ENCODE measurements at regions not wholly inside any gene's neighbourhood (a gene's known extent, or its start where the extent isn't known, plus 50 kb on each side); places are given as distances from the start of the nearest gene placed in this dataset.

GRCh38 chr5:56330167-56330566 lies 97.0 kb upstream of the ANKRD55 start:
- TF ChIP-seq, protein P1, sequence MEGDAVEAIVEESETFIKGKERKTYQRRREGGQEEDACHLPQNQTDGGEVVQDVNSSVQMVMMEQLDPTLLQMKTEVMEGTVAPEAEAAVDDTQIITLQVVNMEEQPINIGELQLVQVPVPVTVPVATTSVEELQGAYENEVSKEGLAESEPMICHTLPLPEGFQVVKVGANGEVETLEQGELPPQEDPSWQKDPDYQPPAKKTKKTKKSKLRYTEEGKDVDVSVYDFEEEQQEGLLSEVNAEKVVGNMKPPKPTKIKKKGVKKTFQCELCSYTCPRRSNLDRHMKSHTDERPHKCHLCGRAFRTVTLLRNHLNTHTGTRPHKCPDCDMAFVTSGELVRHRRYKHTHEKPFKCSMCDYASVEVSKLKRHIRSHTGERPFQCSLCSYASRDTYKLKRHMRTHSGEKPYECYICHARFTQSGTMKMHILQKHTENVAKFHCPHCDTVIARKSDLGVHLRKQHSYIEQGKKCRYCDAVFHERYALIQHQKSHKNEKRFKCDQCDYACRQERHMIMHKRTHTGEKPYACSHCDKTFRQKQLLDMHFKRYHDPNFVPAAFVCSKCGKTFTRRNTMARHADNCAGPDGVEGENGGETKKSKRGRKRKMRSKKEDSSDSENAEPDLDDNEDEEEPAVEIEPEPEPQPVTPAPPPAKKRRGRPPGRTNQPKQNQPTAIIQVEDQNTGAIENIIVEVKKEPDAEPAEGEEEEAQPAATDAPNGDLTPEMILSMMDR (IDR thresholded peaks at IDR 0.05; ENCODE audit: borderline replicate concordance, insufficient read depth, low read depth, low read length) = no peak
- no peak overlapping the region for H3K4me3 ChIP-seq (ENCODE audit: low read depth, low read length)

- H3K4me3 ChIP-seq (ENCODE audit: low read depth, low read length) = no peak overlapping the region
- TF ChIP-seq, protein P1 (IDR thresholded peaks at IDR 0.05; ENCODE audit: borderline replicate concordance, insufficient read depth, low read depth, low read length) = no peak
These were observed 96.5 kb upstream of the ANKRD55 start for GRCh38 chr5:56329652-56330051.

DNA sequence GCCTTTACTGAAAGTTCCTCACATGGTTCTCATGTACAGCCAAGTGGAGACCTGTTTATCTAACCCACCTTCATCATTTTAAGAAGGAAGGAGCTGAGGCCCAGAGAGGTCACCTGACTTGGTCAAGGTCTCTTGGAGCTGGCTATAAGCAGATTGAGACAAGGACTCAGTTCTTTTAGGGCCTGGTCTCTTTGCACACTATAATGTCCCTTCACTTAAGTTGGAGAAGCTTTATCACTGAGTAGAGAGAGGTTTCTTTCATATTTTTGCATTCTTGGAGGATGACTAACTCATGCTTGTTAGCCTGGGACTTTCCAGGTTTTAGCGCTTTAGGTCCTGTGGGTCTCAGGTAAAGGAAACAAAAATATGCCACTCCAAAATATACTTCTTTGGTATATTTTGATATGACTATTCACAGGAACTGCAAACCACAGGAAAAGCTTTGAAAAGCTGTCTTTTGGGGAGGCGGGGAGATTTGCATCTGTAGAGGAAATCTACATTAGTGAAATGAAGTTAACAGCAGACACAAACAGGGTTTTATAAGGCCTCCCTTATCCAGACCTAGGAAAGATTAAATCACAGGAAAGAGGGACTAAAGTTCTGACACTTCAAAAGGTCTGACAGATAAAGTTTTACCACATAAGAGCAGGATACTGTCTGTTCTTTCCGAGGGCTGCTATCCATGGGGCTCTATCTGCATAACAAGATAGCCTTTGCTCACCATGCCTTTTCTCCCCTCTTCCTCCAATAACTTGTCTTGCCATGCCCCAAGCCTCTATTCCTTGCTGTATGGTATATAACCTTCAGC lies 95.8 kb upstream of the ANKRD55 start:
- H3K4me3 ChIP-seq (ENCODE audit: low read depth, low read length) = no peak overlapping the region
- TF ChIP-seq, protein P1 (IDR thresholded peaks at IDR 0.05; ENCODE audit: borderline replicate concordance, insufficient read depth, low read depth, low read length) = no peak

DNA sequence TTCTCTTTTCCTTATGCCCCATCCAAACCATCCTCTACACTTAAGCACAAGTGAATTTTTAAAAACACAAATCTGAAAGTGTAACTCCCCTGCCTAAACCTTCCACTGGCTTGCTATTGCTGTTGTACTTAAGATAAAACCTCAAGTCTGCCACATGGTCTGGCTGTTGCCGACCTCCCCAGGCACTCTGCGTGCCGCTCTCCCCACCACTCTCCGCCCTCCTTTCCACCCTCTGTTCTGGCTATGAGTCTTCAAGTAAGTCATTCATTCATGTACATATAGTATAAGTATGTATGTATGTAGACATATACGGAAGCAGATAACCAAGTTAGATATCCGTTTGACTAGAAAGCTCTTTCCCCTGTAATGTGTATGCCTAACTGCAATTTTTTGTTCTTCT lies 94.7 kb upstream of the ANKRD55 start:
- TF ChIP-seq, protein P1 (IDR thresholded peaks at IDR 0.05; ENCODE audit: borderline replicate concordance, insufficient read depth, low read depth, low read length) = no peak
- H3K4me3 ChIP-seq (ENCODE audit: low read depth, low read length) = no peak overlapping the region

DNA sequence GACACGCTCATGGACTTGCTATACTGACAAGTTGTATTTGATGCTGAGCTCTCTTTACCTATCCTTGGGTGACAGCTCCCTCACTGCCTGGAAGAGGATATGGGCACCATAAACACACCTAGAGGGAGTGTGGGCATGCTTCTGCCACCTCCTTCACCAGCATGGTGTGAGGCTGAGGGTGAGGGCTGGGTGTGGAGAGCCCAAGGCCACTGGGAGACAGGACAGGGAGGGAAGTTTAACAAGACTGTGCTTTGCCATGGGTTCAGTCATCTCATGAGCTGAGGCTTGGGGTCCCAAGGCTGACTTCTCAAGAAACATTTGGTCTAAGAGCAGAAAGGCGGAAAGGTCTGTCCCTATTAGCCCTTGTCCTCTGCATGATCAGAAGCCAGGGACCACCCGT lies 93.6 kb upstream of the ANKRD55 start:
- TF ChIP-seq, protein P1 (IDR thresholded peaks at IDR 0.05; ENCODE audit: borderline replicate concordance, insufficient read depth, low read depth, low read length) = no peak
- no peak overlapping the region for H3K4me3 ChIP-seq (ENCODE audit: low read depth, low read length)

DNA sequence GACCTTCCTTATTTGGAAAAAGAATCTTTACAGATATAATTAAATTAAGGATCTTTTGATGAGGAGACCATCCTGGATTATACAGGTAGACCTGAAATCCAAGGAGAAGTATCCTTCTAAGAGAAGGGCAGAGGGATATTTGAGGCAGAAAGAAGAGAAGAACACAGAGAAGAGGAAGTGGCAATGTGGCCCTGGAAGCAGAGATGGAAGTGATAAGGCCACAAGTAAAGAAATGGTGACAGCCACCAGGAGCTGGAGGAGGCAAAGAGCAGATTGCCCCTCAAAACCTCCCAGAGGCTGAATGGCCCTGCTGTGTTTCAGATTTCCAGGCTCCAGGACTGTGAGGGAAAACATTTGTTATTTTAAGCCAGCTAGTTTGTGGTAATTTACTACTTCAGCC lies 93.0 kb upstream of the ANKRD55 start:
- H3K4me3 ChIP-seq (ENCODE audit: low read depth, low read length) = no peak overlapping the region
- TF ChIP-seq, protein P1 (IDR thresholded peaks at IDR 0.05; ENCODE audit: borderline replicate concordance, insufficient read depth, low read depth, low read length) = no peak

DNA sequence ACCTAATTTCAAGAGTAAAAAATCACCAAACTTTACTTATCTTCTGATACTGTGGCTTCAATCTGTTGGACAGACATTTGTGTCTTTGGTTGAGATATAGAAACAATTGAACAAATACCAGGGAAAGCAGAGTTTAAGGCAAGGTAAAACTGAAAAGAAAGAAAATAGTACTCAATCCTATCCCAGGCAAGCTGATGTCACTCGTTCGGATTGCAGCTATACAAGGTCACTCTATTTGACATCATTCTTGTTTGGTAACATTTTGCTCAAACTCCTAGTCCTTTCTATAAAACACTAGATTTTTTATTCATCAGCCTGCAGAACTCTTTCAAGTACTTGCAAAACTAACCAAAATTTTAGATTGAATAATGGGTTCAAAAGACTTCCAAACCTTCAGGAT lies 91.9 kb upstream of the ANKRD55 start:
- no peak overlapping the region for H3K4me3 ChIP-seq (ENCODE audit: low read depth, low read length)
- TF ChIP-seq, protein P1 (IDR thresholded peaks at IDR 0.05; ENCODE audit: borderline replicate concordance, insufficient read depth, low read depth, low read length) = no peak

Measured in GM12875 (cell line).